HG02973 (cell line): ENCODE measurements at regions not wholly inside any gene's neighbourhood (a gene's known extent, or its start where the extent isn't known, plus 50 kb on each side); places are given as distances from the start of the nearest gene placed in this dataset.

Experiments used
- ATAC-seq: cut with Tn5 transposase; IDR thresholded peaks from one replicate; pipeline ENCODE4 v1.9.1; 2021; ENCODE audit warnings: moderate library complexity; ENCODE audit not compliant: unreplicated experiment

DNA sequence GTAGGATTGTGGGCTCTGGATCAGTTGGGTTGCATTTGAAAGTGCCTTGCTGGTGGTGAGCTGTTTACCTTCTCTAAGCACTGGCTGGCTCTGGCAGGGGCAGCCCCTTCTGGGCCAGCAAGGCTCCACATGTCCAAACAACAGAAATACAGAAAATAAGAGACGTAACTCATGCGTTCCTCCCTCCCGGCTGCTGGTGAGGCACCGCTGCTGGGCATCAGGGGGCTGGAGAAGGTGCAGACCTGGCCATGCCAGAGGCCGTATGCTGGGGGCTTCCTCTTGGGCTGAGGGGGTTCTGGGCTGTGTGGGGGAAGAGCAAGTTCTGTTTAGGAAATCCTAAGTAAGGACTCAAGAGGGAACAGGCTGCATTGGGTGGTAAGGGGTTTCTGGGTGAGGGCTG is 140.6 kb downstream of the URI1 start:
- no peak for ATAC-seq

DNA sequence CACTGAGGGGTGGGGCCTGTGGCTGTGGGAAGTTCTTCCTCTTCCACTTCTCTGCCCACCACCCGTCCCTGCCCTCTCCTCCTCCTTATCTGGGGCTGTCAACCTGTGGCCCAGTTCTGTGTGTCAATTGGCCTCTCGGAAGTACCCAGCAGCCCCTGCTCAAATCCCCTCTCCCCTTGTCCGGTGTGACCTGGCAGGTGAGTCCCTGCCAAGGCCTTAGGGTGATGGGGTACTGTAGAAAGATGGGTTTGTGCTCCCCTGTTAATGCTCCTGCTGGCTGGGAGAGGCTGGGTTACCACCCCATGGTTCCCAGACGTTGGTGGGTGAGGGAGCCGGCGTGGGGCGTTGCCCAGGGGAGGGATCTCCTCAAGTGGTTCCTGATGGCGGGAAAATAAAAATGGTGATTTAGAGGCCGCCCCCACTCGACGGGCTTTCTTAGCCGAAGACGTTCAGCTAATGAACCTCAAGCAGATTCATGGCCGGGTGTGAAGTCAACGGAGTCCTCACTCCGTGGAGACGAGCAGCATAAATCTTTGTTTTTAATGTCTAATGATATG is 141.2 kb downstream of the URI1 start:
- ATAC-seq = no peak

GRCh38 chr19:30083701-30084156 is 141.7 kb downstream of the URI1 start:
- ATAC-seq = no peak

GRCh38 chr19:30084390-30084819 is 142.4 kb downstream of the URI1 start:
- no peak for ATAC-seq

GRCh38 chr19:30085394-30085793 is 143.4 kb downstream of the URI1 start:
- no peak for ATAC-seq

DNA sequence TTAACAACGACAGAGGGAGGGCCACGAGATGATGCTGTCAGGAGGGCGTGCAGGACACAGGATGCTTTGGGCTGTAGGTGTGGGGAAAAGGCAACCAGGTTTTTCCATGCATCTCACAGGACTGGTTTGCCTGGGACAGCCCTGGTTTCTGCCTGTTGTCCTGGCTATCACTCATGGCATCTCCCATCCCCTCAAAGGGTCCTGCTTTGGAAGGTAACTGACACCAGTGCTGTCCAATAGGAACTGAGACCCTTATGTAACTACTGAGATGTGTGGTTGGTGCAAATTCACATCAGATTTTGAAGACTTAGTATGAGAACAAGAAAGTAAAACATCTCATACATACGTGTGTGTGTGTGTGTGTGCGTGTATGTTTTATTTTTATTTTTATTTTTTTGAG is 144.2 kb downstream of the URI1 start:
- ATAC-seq = no peak

DNA sequence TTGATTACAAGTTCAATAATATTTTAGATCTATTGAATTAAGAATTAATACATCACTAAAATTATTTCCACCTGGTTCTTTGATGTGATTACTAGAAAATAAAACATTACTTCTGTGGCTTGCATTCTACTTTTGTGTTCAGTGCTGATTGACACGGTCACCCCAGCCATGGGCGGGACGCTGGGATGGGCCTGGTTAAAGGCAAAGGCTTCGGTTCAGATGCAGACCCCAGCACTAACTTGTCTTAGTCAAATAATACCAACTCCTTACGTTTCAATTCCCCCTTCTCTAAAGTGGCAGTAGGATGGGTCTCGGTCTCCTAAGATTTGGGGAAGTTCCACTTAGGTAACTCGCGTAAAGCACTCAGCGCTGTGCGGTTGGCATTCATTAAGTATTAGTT is 144.9 kb downstream of the URI1 start:
- no peak for ATAC-seq

DNA sequence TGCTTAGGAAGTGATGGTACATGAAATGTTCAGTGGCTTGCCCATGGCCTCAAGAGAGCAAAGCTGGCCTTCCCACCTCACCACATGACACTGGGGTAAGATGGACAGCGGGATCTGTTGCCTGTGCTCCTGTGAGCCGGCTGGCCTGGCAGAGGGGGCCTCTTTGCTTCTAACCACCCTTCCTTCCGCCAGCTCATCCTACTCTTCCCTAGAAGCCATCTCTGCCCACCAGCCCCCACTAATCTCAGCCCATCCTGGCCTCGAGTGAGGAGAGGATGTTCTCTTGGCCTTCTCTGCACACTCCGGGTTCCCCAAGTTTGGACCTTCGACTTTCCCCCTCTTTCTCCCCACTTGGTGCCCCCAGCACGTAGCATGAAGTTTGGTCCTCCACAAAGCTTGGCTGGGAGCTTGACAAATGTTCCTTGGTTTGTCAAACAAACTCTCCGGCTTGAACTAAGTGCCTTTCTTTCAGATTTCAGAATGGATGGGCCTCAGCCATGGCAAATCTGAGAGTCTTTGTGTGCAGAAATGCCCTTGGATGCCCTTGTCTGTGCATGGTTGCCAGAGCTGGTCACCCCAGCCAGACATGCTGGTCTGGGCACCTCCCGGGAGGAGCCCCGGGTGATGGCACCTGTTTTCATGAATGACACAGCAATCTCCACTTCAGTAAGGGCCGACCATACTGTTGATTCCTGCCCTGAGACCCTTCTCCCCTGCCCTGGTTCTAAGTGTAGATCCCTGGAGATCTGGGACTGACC is 145.5 kb downstream of the URI1 start:
- no peak for ATAC-seq

DNA sequence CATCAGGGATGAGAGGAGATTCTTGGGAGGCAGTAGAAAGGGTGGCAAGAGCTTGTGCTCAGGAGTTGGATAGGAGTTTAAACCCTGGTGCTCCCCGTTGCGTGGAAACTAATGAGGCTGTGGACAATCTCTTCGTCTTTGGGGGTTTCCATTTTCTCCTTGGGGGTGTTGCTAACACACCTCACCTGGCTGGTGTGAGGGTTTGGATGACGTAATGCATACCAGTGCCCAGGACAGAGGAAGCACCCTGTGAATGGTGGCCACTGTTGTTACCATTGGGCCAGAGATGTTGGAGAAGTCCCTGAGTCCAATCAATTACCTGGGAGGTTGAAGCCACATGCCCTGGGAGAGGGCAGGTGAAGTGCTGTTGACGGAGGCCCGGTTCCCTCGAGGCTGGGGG is 146.5 kb downstream of the URI1 start:
- ATAC-seq = no peak

DNA sequence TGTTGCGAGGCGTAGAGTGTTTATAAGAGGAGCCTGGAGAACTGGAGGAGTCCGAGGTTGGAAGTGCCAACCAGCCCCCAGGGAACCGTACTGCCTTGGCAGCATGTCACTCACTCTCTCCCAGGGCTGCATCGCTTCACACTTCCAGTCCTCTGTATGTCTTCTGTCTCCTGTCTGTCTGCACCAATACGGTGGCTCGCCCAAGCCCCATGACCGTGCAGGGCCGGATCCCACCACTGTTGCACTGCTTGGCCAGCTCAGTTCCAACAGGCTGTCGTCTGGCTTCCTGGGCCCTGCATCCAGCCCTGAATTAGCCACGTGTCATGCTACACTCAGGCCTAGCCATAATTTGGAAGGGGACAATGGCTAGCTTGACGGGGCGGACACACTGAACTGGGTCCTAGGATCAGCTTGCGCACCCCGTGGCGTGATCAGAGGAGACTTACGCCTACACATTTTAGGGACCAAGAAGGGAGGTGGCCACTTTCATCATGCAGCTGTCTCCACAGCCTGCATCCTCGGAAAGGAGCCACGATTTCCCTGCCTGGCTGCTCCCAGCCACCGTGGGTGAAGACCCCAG is 147.1 kb downstream of the URI1 start:
- no peak for ATAC-seq

GRCh38 chr19:30090476-30090875 is 148.4 kb downstream of the URI1 start:
- no peak for ATAC-seq

DNA sequence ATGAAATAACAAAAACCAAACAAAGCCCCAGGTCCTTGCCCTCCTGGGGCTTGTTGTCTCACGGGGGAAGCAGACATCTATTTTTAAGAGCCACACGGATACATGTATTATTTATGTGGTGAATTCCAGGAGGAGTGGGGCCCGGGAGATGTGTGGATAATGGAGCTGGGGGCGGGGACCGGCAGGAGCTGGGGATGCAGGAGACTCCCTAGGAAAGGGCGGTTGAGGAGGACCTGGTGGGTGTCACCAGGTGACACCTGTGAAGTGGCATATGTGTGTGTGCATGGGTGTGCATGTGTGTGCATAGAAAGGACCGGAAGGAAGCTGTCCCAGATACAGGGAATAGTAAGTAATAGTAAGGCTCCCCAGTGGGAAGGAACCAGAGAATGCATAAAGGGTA is 148.9 kb downstream of the URI1 start:
- no peak for ATAC-seq

DNA sequence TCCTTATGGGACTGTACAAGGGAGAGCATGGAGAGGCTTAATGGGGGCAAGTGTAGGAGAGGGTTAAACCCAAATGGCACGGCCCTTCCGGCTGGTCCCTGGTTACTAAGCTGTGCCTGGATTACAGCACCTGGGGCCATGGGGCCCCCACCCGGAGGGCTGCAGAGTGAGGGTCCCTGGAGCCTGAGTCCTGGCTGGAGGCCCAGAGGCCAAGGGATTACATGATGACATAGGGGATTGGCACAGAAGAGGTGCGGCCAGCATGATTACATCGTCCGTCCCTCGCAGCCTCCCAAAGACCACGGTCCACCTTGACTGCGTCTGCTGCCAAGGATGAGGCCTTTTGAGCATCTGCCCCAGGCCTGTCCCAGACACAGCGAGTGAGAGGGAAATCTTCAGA is 149.4 kb downstream of the URI1 start:
- ATAC-seq = no peak

DNA sequence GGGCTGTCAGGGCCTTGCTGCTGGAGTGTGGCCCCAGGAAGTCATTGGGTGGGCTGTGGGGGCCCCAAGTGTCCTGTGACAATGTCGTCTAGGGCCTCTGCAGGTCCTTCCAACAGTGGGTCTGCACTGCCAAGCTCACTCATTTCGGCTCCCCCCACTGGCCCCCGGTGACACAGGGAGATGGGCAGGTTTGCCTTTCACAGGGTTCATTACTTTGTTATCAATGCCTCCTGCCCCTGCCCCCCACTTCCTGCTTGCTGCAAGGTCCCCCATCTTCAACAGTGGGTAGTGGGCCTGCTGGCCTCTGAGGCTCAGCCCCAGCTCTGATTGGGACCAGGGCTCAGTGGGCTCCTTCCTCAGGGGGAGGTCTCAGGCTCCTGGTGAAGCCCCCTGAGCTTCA is 149.8 kb downstream of the URI1 start:
- no peak for ATAC-seq

GRCh38 chr19:30092721-30093569 is 150.9 kb downstream of the URI1 start:
- no peak for ATAC-seq

- ATAC-seq = no peak
Measured at GRCh38 chr19:30093966-30094755, 152.1 kb downstream of the URI1 start.

- no peak for ATAC-seq
Measured at GRCh38 chr19:30094756-30095140, 152.7 kb downstream of the URI1 start.

- ATAC-seq = no peak
Measured at GRCh38 chr19:30095171-30095570, 153.1 kb downstream of the URI1 start.

DNA sequence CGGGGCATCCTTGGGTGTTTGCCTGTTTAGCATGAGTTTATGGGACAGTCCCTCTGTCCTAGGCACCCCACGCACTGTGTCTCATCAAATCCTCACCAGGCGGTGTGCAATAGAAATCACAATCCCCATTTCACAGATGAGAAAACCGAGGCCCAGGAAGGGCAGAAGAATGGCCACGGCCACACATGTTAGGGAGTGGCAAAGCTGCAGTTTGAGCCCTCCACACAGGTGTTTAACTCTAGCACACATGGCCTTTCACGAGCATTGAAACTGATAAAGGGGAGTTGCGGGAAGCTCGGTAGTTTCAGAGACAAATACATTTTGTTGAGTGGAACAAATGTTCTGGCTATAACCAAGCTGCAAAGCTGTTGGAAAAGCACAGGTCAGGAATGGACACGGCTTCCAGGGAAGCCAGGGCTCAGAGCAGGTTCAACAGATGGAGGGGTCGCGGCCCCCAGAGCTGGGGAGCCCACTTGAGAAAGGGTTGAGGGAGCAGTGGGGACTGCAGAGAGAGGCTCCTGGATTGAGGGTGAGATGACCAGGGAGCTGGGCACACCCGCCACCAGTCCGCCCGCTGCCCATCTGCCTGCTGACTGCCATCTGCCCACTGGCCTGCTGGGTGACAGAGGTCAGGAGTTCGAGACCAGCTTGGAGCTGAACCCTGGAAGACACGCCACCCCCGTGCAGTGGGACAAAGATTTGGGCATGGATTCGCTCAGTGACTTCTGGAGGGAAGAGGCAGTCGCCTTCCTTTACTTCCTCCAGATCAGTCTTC is 154.7 kb downstream of the URI1 start:
- no peak for ATAC-seq

GRCh38 chr19:30097746-30098280 is 155.8 kb downstream of the URI1 start:
- no peak for ATAC-seq
